ENCODE measurements at regions not wholly inside any gene's neighbourhood (a gene's known extent, or its start where the extent isn't known, plus 50 kb on each side); places are given as distances from the start of the nearest gene placed in this dataset.

GRCh38 chr14:34030864-34031263 is 80.0 kb upstream of the EGLN3 start:
- WGBS (ENCODE audit: insufficient coverage): no CpG with 5 or more reads among the region's 1 CpG

GRCh38 chr14:34029921-34030334 is 79.1 kb upstream of the EGLN3 start:
- ChIA-PET POLR2A (no interaction called here), CTCF (interaction anchor here (1.8 kb wide), 1 partner anchor 70 kb away, joined by 4 read pairs; no protein-coding TSS in a partner anchor)
- Histone ChIP-seq H3K27ac (ENCODE audit: insufficient read depth in 1 of 2, low read depth in 1 of 2, low read length in 2 of 2, poor library complexity in 1 of 2, severe bottlenecking in 2 of 2) (no peak overlapping the region), H3K4me1 (ENCODE audit: control extremely low read depth in 1 of 4, control insufficient read depth in 4 of 4, insufficient read depth in 4 of 4, low read length in 3 of 4) (no peaks in the 10 kb centered on the region), H3K27me3 (replicated peaks in 2 of 5; ENCODE audit: control insufficient read depth in 4 of 5, insufficient read depth in 5 of 5, low read length in 4 of 5) (no peaks in the 10 kb centered on the region), H3K4me3 (ENCODE audit: control insufficient read depth in 1 of 7, extremely low read depth in 1 of 7, insufficient read depth in 4 of 7, low read depth in 2 of 7, low read length in 6 of 7) (no peak overlapping the region), H3K9me3 (ENCODE audit: control extremely low read depth in 1 of 5, control insufficient read depth in 4 of 5, insufficient read depth in 2 of 5, low read depth in 1 of 5, low read length in 4 of 5) (no peaks in the 10 kb centered on the region), H3K36me3 (ENCODE audit: control insufficient read depth in 4 of 4, insufficient read depth in 4 of 4, low read length in 3 of 4) (no peaks in the 10 kb centered on the region)
- no peak for DNase-seq
- 97% methylated on average over 5 of the region's 6 CpGs for WGBS (ENCODE audit: insufficient coverage)

More at GRCh38 chr14:34030864-34031263, 80.0 kb upstream of the EGLN3 start:
- DNase-seq: no peak
- ChIA-PET POLR2A (interaction anchor here (0.5 kb wide), 1 partner anchor 9 kb away, joined by 3 read pairs; no protein-coding TSS in a partner anchor), CTCF (interaction anchor here (0.6 to 1.8 kb wide), 4 partner anchors 29 to 304 kb away, joined by 3 to 5 read pairs (median 4); no protein-coding TSS in a partner anchor)
- H3K27me3 ChIP-seq (replicated peaks in 2 of 5; ENCODE audit: control insufficient read depth in 4 of 5, insufficient read depth in 5 of 5, low read length in 4 of 5): no peaks in the 10 kb centered on the region
- no peaks in the 10 kb centered on the region for H3K36me3 ChIP-seq (ENCODE audit: control insufficient read depth in 4 of 4, insufficient read depth in 4 of 4, low read length in 3 of 4)
- no peak overlapping the region for H3K4me3 ChIP-seq (ENCODE audit: control insufficient read depth in 1 of 7, extremely low read depth in 1 of 7, insufficient read depth in 4 of 7, low read depth in 2 of 7, low read length in 6 of 7)
- H3K4me1 ChIP-seq (ENCODE audit: control extremely low read depth in 1 of 4, control insufficient read depth in 4 of 4, insufficient read depth in 4 of 4, low read length in 3 of 4): no peaks in the 10 kb centered on the region
- no peak overlapping the region for H3K27ac ChIP-seq (ENCODE audit: insufficient read depth in 1 of 2, low read depth in 1 of 2, low read length in 2 of 2, poor library complexity in 1 of 2, severe bottlenecking in 2 of 2)
- no peaks in the 10 kb centered on the region for H3K9me3 ChIP-seq (ENCODE audit: control extremely low read depth in 1 of 5, control insufficient read depth in 4 of 5, insufficient read depth in 2 of 5, low read depth in 1 of 5, low read length in 4 of 5)

DNA sequence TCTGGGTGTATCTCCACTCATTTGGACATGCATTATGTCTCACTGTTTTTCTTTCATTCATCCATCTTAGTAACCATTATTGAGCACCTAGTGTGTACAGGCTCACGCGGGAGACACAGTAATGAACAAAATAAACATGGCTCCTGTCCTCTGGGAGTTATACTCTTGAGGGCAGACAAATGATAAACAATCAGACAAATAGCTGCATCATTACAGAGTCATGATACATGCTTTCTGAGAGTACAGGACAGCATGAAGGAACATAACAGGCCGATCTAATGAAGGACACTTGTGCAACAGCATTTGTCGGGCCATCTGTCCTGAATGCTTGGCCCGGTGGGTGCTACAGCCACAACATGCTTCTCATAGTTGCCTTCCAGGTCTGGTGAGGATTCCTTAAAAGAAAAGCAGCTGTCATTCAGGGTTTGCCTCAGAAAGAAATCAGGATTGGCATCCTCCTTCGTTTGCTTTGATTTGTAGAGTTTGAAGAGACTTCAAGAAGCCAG is 77.2 kb upstream of the EGLN3 start:
- H3K4me3 ChIP-seq (ENCODE audit: control insufficient read depth in 1 of 7, extremely low read depth in 1 of 7, insufficient read depth in 4 of 7, low read depth in 2 of 7, low read length in 6 of 7): no peak overlapping the region
- H3K27me3 ChIP-seq (replicated peaks in 2 of 5; ENCODE audit: control insufficient read depth in 4 of 5, insufficient read depth in 5 of 5, low read length in 4 of 5): no peaks in the 10 kb centered on the region
- no peaks in the 10 kb centered on the region for H3K36me3 ChIP-seq (ENCODE audit: control insufficient read depth in 4 of 4, insufficient read depth in 4 of 4, low read length in 3 of 4)
- DNase-seq: no peak
- H3K4me1 ChIP-seq (ENCODE audit: control extremely low read depth in 1 of 4, control insufficient read depth in 4 of 4, insufficient read depth in 4 of 4, low read length in 3 of 4): no peaks in the 10 kb centered on the region
- CTCF ChIA-PET: no interaction called here
- H3K27ac ChIP-seq (ENCODE audit: insufficient read depth in 1 of 2, low read depth in 1 of 2, low read length in 2 of 2, poor library complexity in 1 of 2, severe bottlenecking in 2 of 2): no peak overlapping the region
- POLR2A ChIA-PET: no interaction called here
- no peaks in the 10 kb centered on the region for H3K9me3 ChIP-seq (ENCODE audit: control extremely low read depth in 1 of 5, control insufficient read depth in 4 of 5, insufficient read depth in 2 of 5, low read depth in 1 of 5, low read length in 4 of 5)
- 99% methylated on average over 6 of the region's 6 CpGs for WGBS (ENCODE audit: insufficient coverage)

DNA sequence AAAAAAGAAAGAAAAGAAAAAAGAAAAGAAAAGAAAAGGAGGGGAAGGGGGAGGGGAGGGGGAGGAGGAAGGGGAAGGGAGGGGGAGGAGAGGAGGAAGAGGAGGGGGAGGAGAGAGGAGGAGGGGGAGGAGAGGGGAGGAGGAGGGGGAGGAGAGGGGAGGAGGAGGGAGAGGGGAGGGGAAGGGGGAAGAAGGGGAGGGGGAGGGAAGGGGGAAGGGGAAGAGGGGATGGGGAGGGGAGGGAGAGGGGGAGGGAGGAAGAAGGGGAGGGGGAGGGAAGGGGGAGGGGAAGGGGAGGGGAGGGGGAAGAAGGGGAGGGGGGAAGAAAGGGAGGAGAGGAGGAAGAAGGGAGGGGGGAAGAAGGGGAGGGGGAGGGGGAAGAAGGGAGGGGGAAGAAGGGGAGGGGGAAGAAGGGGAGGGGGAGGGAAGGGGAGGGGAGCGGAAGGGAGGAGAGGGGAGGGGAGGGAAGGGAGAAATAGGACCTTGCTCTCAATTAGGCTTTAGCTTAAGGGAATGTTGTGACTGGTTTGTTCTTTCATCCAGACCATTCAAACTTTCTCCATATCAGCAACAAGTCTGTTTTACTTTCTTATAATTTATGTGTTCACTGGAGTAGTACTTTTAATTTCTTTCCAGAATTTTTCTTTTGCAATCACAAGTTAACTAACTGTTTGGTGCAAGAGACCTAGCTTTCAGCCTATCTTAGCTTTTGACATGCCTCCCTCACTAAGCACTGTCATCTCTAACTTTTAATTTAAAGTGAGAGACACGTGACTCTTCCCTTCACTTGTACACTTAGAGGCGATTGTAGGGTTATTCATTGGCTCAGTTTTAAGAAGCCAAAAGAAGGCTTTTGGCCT is 76.5 kb upstream of the EGLN3 start:
- Histone ChIP-seq H3K27ac (ENCODE audit: insufficient read depth in 1 of 2, low read depth in 1 of 2, low read length in 2 of 2, poor library complexity in 1 of 2, severe bottlenecking in 2 of 2) (no peak overlapping the region), H3K4me3 (ENCODE audit: control insufficient read depth in 1 of 7, extremely low read depth in 1 of 7, insufficient read depth in 4 of 7, low read depth in 2 of 7, low read length in 6 of 7) (no peak overlapping the region), H3K9me3 (ENCODE audit: control extremely low read depth in 1 of 5, control insufficient read depth in 4 of 5, insufficient read depth in 2 of 5, low read depth in 1 of 5, low read length in 4 of 5) (no peaks in the 10 kb centered on the region), H3K4me1 (ENCODE audit: control extremely low read depth in 1 of 4, control insufficient read depth in 4 of 4, insufficient read depth in 4 of 4, low read length in 3 of 4) (no peaks in the 10 kb centered on the region), H3K36me3 (ENCODE audit: control insufficient read depth in 4 of 4, insufficient read depth in 4 of 4, low read length in 3 of 4) (no peaks in the 10 kb centered on the region), H3K27me3 (replicated peaks in 2 of 5; ENCODE audit: control insufficient read depth in 4 of 5, insufficient read depth in 5 of 5, low read length in 4 of 5) (no peaks in the 10 kb centered on the region)
- no CpG with 5 or more reads among the region's 3 CpGs for WGBS (ENCODE audit: insufficient coverage)
- ChIA-PET CTCF (no interaction called here), POLR2A (no interaction called here)
- no peak for DNase-seq

DNA sequence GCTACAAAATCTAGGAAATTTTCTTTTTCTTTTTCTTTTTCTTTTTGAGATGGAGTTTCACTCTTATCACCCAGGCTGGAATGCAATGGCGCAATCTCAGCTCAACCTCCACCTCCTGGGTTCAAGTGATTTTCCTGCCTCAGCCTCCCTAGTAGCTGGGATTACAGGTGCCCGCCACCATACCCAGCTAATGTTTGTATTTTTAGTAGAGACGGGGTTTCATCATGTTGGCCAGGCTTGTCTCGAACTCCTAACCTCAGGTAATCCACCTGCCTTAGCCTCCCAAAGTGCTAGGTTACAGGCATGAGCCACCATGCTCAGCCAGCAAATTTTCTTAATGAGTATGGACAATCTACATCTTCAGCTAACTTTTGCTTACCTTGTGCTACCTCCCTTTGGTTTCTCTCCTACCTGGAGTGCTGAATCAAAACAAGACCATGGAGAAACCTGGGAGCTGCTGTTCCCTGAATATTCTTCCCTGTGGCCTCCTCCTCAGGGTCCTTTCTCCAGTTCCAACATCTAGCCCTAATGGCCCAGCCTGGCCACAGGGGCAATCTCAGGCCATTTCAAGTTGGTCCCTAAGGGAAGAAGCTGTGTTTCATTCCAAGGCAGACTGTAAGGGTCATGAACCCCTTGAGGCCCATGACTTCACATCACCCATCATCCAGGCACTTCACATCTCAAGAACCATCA is 74.6 kb upstream of the EGLN3 start:
- DNase-seq: no peak
- Histone ChIP-seq H3K27me3 (replicated peaks in 2 of 5; ENCODE audit: control insufficient read depth in 4 of 5, insufficient read depth in 5 of 5, low read length in 4 of 5) (no peaks in the 10 kb centered on the region), H3K36me3 (ENCODE audit: control insufficient read depth in 4 of 4, insufficient read depth in 4 of 4, low read length in 3 of 4) (no peaks in the 10 kb centered on the region), H3K4me1 (ENCODE audit: control extremely low read depth in 1 of 4, control insufficient read depth in 4 of 4, insufficient read depth in 4 of 4, low read length in 3 of 4) (no peaks in the 10 kb centered on the region), H3K27ac (ENCODE audit: insufficient read depth in 1 of 2, low read depth in 1 of 2, low read length in 2 of 2, poor library complexity in 1 of 2, severe bottlenecking in 2 of 2) (no peak overlapping the region), H3K9me3 (ENCODE audit: control extremely low read depth in 1 of 5, control insufficient read depth in 4 of 5, insufficient read depth in 2 of 5, low read depth in 1 of 5, low read length in 4 of 5) (no peaks in the 10 kb centered on the region), H3K4me3 (ENCODE audit: control insufficient read depth in 1 of 7, extremely low read depth in 1 of 7, insufficient read depth in 4 of 7, low read depth in 2 of 7, low read length in 6 of 7) (no peak overlapping the region)
- 92% methylated on average over 2 of the region's 4 CpGs for WGBS (ENCODE audit: insufficient coverage)
- CTCF ChIA-PET: interaction anchor here (0.8 to 1.9 kb wide), 2 partner anchors 10 to 177 kb away, joined by 3 to 7 read pairs; no protein-coding TSS in a partner anchor
- POLR2A ChIA-PET: interaction anchor here (0.6 kb wide), 1 partner anchor 187 kb away, joined by 3 read pairs; no protein-coding TSS in a partner anchor

DNA sequence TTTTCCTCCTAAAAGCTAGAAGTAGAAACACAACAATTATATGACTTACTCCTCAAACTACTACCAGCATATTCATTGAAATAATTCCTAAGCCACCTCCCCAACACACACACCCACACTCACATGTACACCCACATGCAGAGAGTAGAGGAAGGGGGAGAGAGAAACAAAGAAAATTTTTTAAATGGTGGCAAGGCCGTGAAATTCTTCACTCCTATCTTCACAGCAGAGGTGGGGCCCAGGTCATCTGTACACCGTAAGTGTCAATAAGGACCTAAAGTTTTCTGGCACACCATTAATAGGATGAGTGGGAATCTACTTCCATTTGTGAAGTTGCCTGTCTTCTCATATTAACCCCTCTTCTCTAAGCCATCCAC is 73.9 kb upstream of the EGLN3 start:
- Histone ChIP-seq H3K36me3 (ENCODE audit: control insufficient read depth in 4 of 4, insufficient read depth in 4 of 4, low read length in 3 of 4) (no peaks in the 10 kb centered on the region), H3K27me3 (replicated peaks in 2 of 5; ENCODE audit: control insufficient read depth in 4 of 5, insufficient read depth in 5 of 5, low read length in 4 of 5) (no peaks in the 10 kb centered on the region), H3K9me3 (ENCODE audit: control extremely low read depth in 1 of 5, control insufficient read depth in 4 of 5, insufficient read depth in 2 of 5, low read depth in 1 of 5, low read length in 4 of 5) (no peaks in the 10 kb centered on the region), H3K4me1 (ENCODE audit: control extremely low read depth in 1 of 4, control insufficient read depth in 4 of 4, insufficient read depth in 4 of 4, low read length in 3 of 4) (no peaks in the 10 kb centered on the region), H3K27ac (ENCODE audit: insufficient read depth in 1 of 2, low read depth in 1 of 2, low read length in 2 of 2, poor library complexity in 1 of 2, severe bottlenecking in 2 of 2) (no peak overlapping the region), H3K4me3 (ENCODE audit: control insufficient read depth in 1 of 7, extremely low read depth in 1 of 7, insufficient read depth in 4 of 7, low read depth in 2 of 7, low read length in 6 of 7) (no peak overlapping the region)
- WGBS (ENCODE audit: insufficient coverage): no CpG with 5 or more reads among the region's 2 CpGs
- no peak for DNase-seq
- ChIA-PET POLR2A (no interaction called here), CTCF (interaction anchor here (1.9 kb wide), 1 partner anchor 176 kb away, joined by 7 read pairs; no protein-coding TSS in a partner anchor)

All from common myeloid progenitor, CD34-positive (primary cell).